ENCODE measurements at regions not wholly inside any gene's neighbourhood (a gene's known extent, or its start where the extent isn't known, plus 50 kb on each side); places are given as distances from the start of the nearest gene placed in this dataset.
A peak's percentile ranks its signal among the peaks of the same experiment; 100 is the strongest.

GRCh38 chr2:79383681-79384080 is 129.2 kb upstream of the CTNNA2 start:
- DNase-seq, result no peak
- Histone ChIP-seq H3K36me3 (replicated peaks; ENCODE audit: control insufficient read depth, insufficient read depth, low read length) (no peaks in the 10 kb centered on the region), H3K4me3 (ENCODE audit: insufficient read depth, low read depth, low read length) (no peak overlapping the region), H3K27me3 (ENCODE audit: control insufficient read depth, insufficient read depth, low read length) (no peaks in the 10 kb centered on the region)

GRCh38 chr2:79375817-79376216 is 137.0 kb upstream of the CTNNA2 start:
- no peak overlapping the region for H3K4me3 ChIP-seq (ENCODE audit: insufficient read depth, low read depth, low read length)
- no peaks in the 10 kb centered on the region for H3K36me3 ChIP-seq (replicated peaks; ENCODE audit: control insufficient read depth, insufficient read depth, low read length)

GRCh38 chr2:79373358-79374130 is 139.3 kb upstream of the CTNNA2 start:
- no peak overlapping the region for H3K4me3 ChIP-seq (ENCODE audit: insufficient read depth, low read depth, low read length)
- DNase-seq, result no peak
- no peaks in the 10 kb centered on the region for H3K27me3 ChIP-seq (ENCODE audit: control insufficient read depth, insufficient read depth, low read length)
- no peaks in the 10 kb centered on the region for H3K36me3 ChIP-seq (replicated peaks; ENCODE audit: control insufficient read depth, insufficient read depth, low read length)

More at GRCh38 chr2:79375817-79376216, 137.0 kb upstream of the CTNNA2 start:
- no peak for DNase-seq
- no peaks in the 10 kb centered on the region for H3K27me3 ChIP-seq (ENCODE audit: control insufficient read depth, insufficient read depth, low read length)

GRCh38 chr2:79370976-79371538 is 141.8 kb upstream of the CTNNA2 start:
- Histone ChIP-seq H3K27me3 (ENCODE audit: control insufficient read depth, insufficient read depth, low read length) (no peaks in the 10 kb centered on the region), H3K36me3 (replicated peaks; ENCODE audit: control insufficient read depth, insufficient read depth, low read length) (no peaks in the 10 kb centered on the region), H3K4me3 (ENCODE audit: insufficient read depth, low read depth, low read length) (no peak overlapping the region)
- no peak for DNase-seq

- DNase-seq, result no peak
- H3K36me3 ChIP-seq (replicated peaks; ENCODE audit: control insufficient read depth, insufficient read depth, low read length), result no peaks in the 10 kb centered on the region
- H3K27me3 ChIP-seq (ENCODE audit: control insufficient read depth, insufficient read depth, low read length), result no peaks in the 10 kb centered on the region
- H3K4me3 ChIP-seq (ENCODE audit: insufficient read depth, low read depth, low read length), result no peak overlapping the region
Observed at GRCh38 chr2:79369127-79369526, 143.7 kb upstream of the CTNNA2 start.

- H3K4me3 ChIP-seq (ENCODE audit: insufficient read depth, low read depth, low read length), result no peak overlapping the region
- DNase-seq, result no peak
- no peaks in the 10 kb centered on the region for H3K27me3 ChIP-seq (ENCODE audit: control insufficient read depth, insufficient read depth, low read length)
- H3K36me3 ChIP-seq (replicated peaks; ENCODE audit: control insufficient read depth, insufficient read depth, low read length), result no peaks in the 10 kb centered on the region
Observed at GRCh38 chr2:79368116-79368630, 144.7 kb upstream of the CTNNA2 start.

GRCh38 chr2:79359419-79359818 is 153.4 kb upstream of the CTNNA2 start:
- peak; percentile 13 for DNase-seq
- no peaks in the 10 kb centered on the region for H3K27me3 ChIP-seq (ENCODE audit: control insufficient read depth, insufficient read depth, low read length)
- H3K4me3 ChIP-seq (ENCODE audit: insufficient read depth, low read depth, low read length), result no peak overlapping the region
- no peaks in the 10 kb centered on the region for H3K36me3 ChIP-seq (replicated peaks; ENCODE audit: control insufficient read depth, insufficient read depth, low read length)

- no peaks in the 10 kb centered on the region for H3K36me3 ChIP-seq (replicated peaks; ENCODE audit: control insufficient read depth, insufficient read depth, low read length)
- no peak for DNase-seq
- H3K4me3 ChIP-seq (ENCODE audit: insufficient read depth, low read depth, low read length), result no peak overlapping the region
- H3K27me3 ChIP-seq (ENCODE audit: control insufficient read depth, insufficient read depth, low read length), result no peaks in the 10 kb centered on the region
Observed at GRCh38 chr2:79355569-79355968, 157.3 kb upstream of the CTNNA2 start.

- Histone ChIP-seq H3K4me3 (ENCODE audit: insufficient read depth, low read depth, low read length) (no peak overlapping the region), H3K27me3 (ENCODE audit: control insufficient read depth, insufficient read depth, low read length) (no peaks in the 10 kb centered on the region), H3K36me3 (replicated peaks; ENCODE audit: control insufficient read depth, insufficient read depth, low read length) (no peaks in the 10 kb centered on the region)
- DNase-seq, result no peak
Observed at GRCh38 chr2:79327460-79327859, 167.9 kb upstream of the REG3A start.

- Histone ChIP-seq H3K4me3 (ENCODE audit: insufficient read depth, low read depth, low read length) (no peak overlapping the region), H3K36me3 (replicated peaks; ENCODE audit: control insufficient read depth, insufficient read depth, low read length) (no peaks in the 10 kb centered on the region), H3K27me3 (ENCODE audit: control insufficient read depth, insufficient read depth, low read length) (no peaks in the 10 kb centered on the region)
- DNase-seq, result no peak
Observed at GRCh38 chr2:79320871-79321270, 161.3 kb upstream of the REG3A start.

GRCh38 chr2:79294994-79295393 is 135.4 kb upstream of the REG3A start:
- H3K27me3 ChIP-seq (ENCODE audit: control insufficient read depth, insufficient read depth, low read length), result no peaks in the 10 kb centered on the region
- no peak overlapping the region for H3K4me3 ChIP-seq (ENCODE audit: insufficient read depth, low read depth, low read length)
- H3K36me3 ChIP-seq (replicated peaks; ENCODE audit: control insufficient read depth, insufficient read depth, low read length), result no peaks in the 10 kb centered on the region
- DNase-seq, result no peak

- no peak for DNase-seq
- Histone ChIP-seq H3K4me3 (ENCODE audit: insufficient read depth, low read depth, low read length) (no peak overlapping the region), H3K36me3 (replicated peaks; ENCODE audit: control insufficient read depth, insufficient read depth, low read length) (no peaks in the 10 kb centered on the region), H3K27me3 (ENCODE audit: control insufficient read depth, insufficient read depth, low read length) (no peaks in the 10 kb centered on the region)
Observed at GRCh38 chr2:79292958-79293315, 133.4 kb upstream of the REG3A start.

GRCh38 chr2:79292239-79292957 is 132.8 kb upstream of the REG3A start:
- Histone ChIP-seq H3K36me3 (replicated peaks; ENCODE audit: control insufficient read depth, insufficient read depth, low read length) (no peaks in the 10 kb centered on the region), H3K27me3 (ENCODE audit: control insufficient read depth, insufficient read depth, low read length) (no peaks in the 10 kb centered on the region), H3K4me3 (ENCODE audit: insufficient read depth, low read depth, low read length) (no peak overlapping the region)
- no peak for DNase-seq

GRCh38 chr2:79275863-79276262 is 116.3 kb upstream of the REG3A start:
- no peaks in the 10 kb centered on the region for H3K36me3 ChIP-seq (replicated peaks; ENCODE audit: control insufficient read depth, insufficient read depth, low read length)

GRCh38 chr2:79275197-79275596 is 115.6 kb upstream of the REG3A start:
- Histone ChIP-seq H3K36me3 (replicated peaks; ENCODE audit: control insufficient read depth, insufficient read depth, low read length) (no peaks in the 10 kb centered on the region), H3K27me3 (ENCODE audit: control insufficient read depth, insufficient read depth, low read length) (no peaks in the 10 kb centered on the region), H3K4me3 (ENCODE audit: insufficient read depth, low read depth, low read length) (no peak overlapping the region)
- no peak for DNase-seq

More at GRCh38 chr2:79275863-79276262, 116.3 kb upstream of the REG3A start:
- DNase-seq, result no peak
- Histone ChIP-seq H3K27me3 (ENCODE audit: control insufficient read depth, insufficient read depth, low read length) (no peaks in the 10 kb centered on the region), H3K4me3 (ENCODE audit: insufficient read depth, low read depth, low read length) (no peak overlapping the region)

All from H7 (cell line).